Tibial artery (tissue), 4 donors: ENCODE measurements at regions not wholly inside any gene's neighbourhood (a gene's known extent, or its start where the extent isn't known, plus 50 kb on each side); places are given as distances from the start of the nearest gene placed in this dataset.

Source experiments
- DNase-seq, 2 donors: peaks; one replicate each; pipeline ENCODE4 v3.0.0-alpha.2; 2019
- H3K27ac ChIP-seq, 2 donors: fragments of 200-600 bp; sonication (generic) in 1 of 2; 1 replicate in 1 of 2; 2 replicates in 1 of 2; pipeline ENCODE4 v1.5.1; 2018 to 2019; ENCODE audit warnings: mild to moderate bottlenecking in 1 of 2
- H3K27me3 ChIP-seq, 2 donors: fragments of 200-600 bp; sonication (generic) in 1 of 2; one replicate each; pipeline versions ENCODE4 v1.5.1 to v1.6.0; 2016 to 2019
- H3K36me3 ChIP-seq, 3 donors: fragments of 200-600 bp; sonication (generic) in 2 of 3; one replicate each; pipeline ENCODE4 v1.5.1; 2016 to 2019; ENCODE audit warnings: mild to moderate bottlenecking in 2 of 3
- H3K4me1 ChIP-seq, 4 donors: fragments of 200-600 bp; sonication (generic) in 2 of 4; 1 replicate in 3 of 4; 2 replicates in 1 of 4; pipeline ENCODE4 v1.5.1; 2016 to 2019
- H3K4me3 ChIP-seq, 2 donors: fragments of 200-600 bp; sonication (generic) in 1 of 2; 1 replicate in 1 of 2; 2 replicates in 1 of 2; pipeline ENCODE4 v1.5.1; 2018 to 2019; ENCODE audit warnings: mild to moderate bottlenecking in 2 of 2
- H3K9me3 ChIP-seq, 3 donors: fragments of 200-600 bp; sonication (generic) in 1 of 3; one replicate each; pipeline ENCODE4 v1.5.1; 2016 to 2019
- CTCF ChIP-seq, 2 experiments: fragments of 200-600 bp in 1 of 2; fragments of 450-650 bp in 1 of 2; IDR thresholded peaks; one replicate each; pipeline ENCODE4 v1.5.1; 2017 to 2019; ENCODE audit warnings: antibody characterized with exemption in 2 of 2, mild to moderate bottlenecking in 1 of 2, moderate library complexity in 1 of 2
- intact Hi-C: fragments of 100-400 bp; cut with DNase I; formaldehyde crosslinking; loops from one replicate; pipeline ENCODE4 v1.15.0; 2023; ENCODE audit warnings: low total_unique reads

DNA sequence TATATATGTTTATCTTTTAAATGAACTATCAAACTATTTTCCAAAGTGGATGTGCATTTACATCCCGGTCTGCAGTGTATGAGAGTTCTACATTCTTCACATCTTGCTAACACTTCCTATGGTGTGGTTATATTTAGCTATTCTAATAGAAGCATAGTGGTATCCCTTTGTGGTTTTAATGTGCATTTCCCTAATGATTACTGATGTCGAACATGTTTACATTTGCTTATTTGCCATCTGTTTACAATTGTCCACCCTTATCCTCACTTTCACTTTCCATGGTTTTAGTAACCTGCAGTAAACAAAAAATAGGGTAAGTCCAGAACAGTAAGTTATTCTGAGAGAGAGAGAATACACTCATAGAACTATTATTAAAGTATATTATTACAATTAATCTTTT, 360.5 kb upstream of the NAALADL2 start:
- H3K27me3 ChIP-seq = no peaks in the 10 kb centered on the region
- H3K4me1 ChIP-seq = peaks cover 0 to 51% (median 6%) of the 10 kb centered on the region in 4 donors
- no peaks in the 10 kb centered on the region for H3K36me3 ChIP-seq
- no peak for TF ChIP-seq CTCF (IDR thresholded peaks at IDR 0.05)
- peak overlapping the region; percentile 20 to 44 for H3K27ac ChIP-seq
- H3K9me3 ChIP-seq = no peaks in the 10 kb centered on the region
- no peak for DNase-seq
- intact Hi-C loops = no loop called here
- peak overlapping the region; percentile 7 to 23 for H3K4me3 ChIP-seq

GRCh38 chr3:174505266-174505665, 353.9 kb upstream of the NAALADL2 start:
- Histone ChIP-seq H3K36me3 (no peaks in the 10 kb centered on the region), H3K4me1 (no peaks in the 10 kb centered on the region), H3K27me3 (no peaks in the 10 kb centered on the region), H3K27ac (no peak overlapping the region), H3K9me3 (no peaks in the 10 kb centered on the region), H3K4me3 (no peak overlapping the region)
- intact Hi-C loops = no loop called here
- TF ChIP-seq CTCF (IDR thresholded peaks at IDR 0.05) = no peak
- no peak for DNase-seq

DNA sequence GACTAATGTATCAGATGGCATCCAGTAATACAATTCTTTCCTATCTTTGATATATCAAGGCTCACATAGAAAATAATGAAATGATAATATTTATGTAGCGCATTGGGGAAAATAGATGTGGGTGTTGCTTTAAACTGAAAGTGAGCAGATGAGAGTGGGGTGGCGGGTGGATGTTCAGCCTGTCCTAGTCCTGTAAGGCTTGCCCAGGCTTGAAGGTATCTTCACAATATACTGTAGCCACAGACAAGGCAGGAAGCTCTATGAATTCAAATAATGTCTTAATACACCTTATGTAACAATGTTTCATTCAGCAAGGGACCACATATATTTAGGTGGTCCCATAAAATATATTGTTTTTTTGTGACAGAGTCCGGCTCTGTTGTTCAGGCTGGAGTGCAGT, 334.9 kb upstream of the NAALADL2 start:
- no peak for TF ChIP-seq CTCF (IDR thresholded peaks at IDR 0.05)
- Histone ChIP-seq H3K4me3 (no peak overlapping the region), H3K27ac (no peak overlapping the region), H3K4me1 (no peaks in the 10 kb centered on the region), H3K9me3 (no peaks in the 10 kb centered on the region), H3K36me3 (no peaks in the 10 kb centered on the region), H3K27me3 (no peaks in the 10 kb centered on the region)
- intact Hi-C loops = no loop called here
- no peak for DNase-seq

GRCh38 chr3:174529298-174529697, 329.8 kb upstream of the NAALADL2 start:
- intact Hi-C loops = no loop called here
- H3K27me3 ChIP-seq = no peaks in the 10 kb centered on the region
- H3K36me3 ChIP-seq = no peaks in the 10 kb centered on the region
- H3K27ac ChIP-seq = no peak overlapping the region
- no peak for DNase-seq
- no peak for TF ChIP-seq CTCF (IDR thresholded peaks at IDR 0.05)
- peaks cover 0 to 3% (median 0%) of the 10 kb centered on the region in 4 donors for H3K4me1 ChIP-seq
- no peak overlapping the region for H3K4me3 ChIP-seq
- no peaks in the 10 kb centered on the region for H3K9me3 ChIP-seq

DNA sequence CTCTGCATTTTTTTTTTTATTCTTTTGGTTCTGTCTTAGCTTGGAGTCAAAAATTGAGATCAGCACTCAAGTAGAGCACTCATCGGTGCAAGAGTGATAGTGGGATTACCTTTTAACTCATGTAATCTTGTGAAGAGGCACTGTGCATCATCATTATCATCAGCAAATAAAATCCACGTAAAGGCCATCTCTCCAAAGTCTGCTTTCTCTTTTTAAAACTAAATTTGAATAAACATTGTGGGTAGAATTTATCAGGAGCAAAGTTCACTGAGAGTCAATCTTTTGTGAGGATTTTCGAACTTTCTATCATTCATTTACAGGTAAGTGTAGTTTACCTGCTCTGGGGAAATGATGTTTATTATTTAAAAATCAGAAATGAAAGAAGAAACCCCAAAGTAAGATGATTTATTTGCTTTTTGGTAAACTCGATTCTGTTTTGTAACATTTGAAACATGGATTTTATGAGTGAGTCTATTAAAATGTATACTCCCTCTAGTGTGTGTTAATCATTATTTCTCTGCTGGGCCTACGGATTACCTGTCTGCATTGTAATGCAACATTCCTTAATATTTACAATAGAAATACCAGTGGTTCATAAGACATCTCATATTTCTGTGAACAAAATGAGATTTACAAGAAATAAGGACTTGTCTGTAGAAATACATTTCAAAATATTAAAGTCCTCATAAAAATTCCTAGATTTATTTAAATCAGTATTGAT, 327.7 kb upstream of the NAALADL2 start:
- DNase-seq = no peak
- Histone ChIP-seq H3K9me3 (no peaks in the 10 kb centered on the region), H3K27ac (no peak overlapping the region), H3K4me1 (peaks cover 0 to 3% (median 0%) of the 10 kb centered on the region in 4 donors), H3K4me3 (no peak overlapping the region), H3K27me3 (no peaks in the 10 kb centered on the region), H3K36me3 (no peaks in the 10 kb centered on the region)
- TF ChIP-seq CTCF (IDR thresholded peaks at IDR 0.05) = no peak
- intact Hi-C loops = no loop called here
